ENCODE measurements at regions not wholly inside any gene's neighbourhood (a gene's known extent, or its start where the extent isn't known, plus 50 kb on each side); places are given as distances from the start of the nearest gene placed in this dataset.
"Not testable (repeated sequence)": the region's sequence is repeated elsewhere in the genome, so short reads cannot be mapped to it uniquely, and the experiment has no call there.

- Histone ChIP-seq H3K4me3 (no peak overlapping the region), H3K36me3 (no peaks in the 10 kb centered on the region), H3K27me3 (peaks cover 0 to 11% (median 1%) of the 10 kb centered on the region in 4 donors), H3K27ac (no peak overlapping the region), H3K9me3 (no peaks in the 10 kb centered on the region), H3K4me1 (peaks cover 0 to 22% (median 9%) of the 10 kb centered on the region in 3 donors)
- no peak for DNase-seq
- TF ChIP-seq CTCF (IDR thresholded peaks at IDR 0.05) (no peak), POLR2A (IDR thresholded peaks at IDR 0.05) (no peak)
- intact Hi-C loops (cut with DNase I), result no loop called here
- 34 to 40% methylated on average over 7 to 14 of the region's 14 CpGs for WGBS, 2 donors
These were observed 476.3 kb upstream of the CADM1 start for GRCh38 chr11:115980337-115981103.

- no peaks in the 10 kb centered on the region for H3K9me3 ChIP-seq
- no peak overlapping the region for H3K27ac ChIP-seq
- no peak for DNase-seq
- intact Hi-C loops (cut with DNase I), result no loop called here
- peaks cover 0 to 14% (median 0%) of the 10 kb centered on the region in 3 donors for H3K4me1 ChIP-seq
- TF ChIP-seq CTCF (IDR thresholded peaks at IDR 0.05) (no peak), POLR2A (IDR thresholded peaks at IDR 0.05) (no peak)
- peaks cover 0 to 19% (median 1%) of the 10 kb centered on the region in 4 donors for H3K27me3 ChIP-seq
- H3K36me3 ChIP-seq, result no peaks in the 10 kb centered on the region
- H3K4me3 ChIP-seq, result no peak overlapping the region
- 25% methylated on average over 1 of the region's 1 CpG; no CpG with 5 or more reads in 1 of the 2 donors for WGBS, 2 donors
These were observed 470.5 kb upstream of the CADM1 start for GRCh38 chr11:115974703-115975102.

- intact Hi-C loops (cut with DNase I); H3K27ac ChIP-seq; H3K36me3 ChIP-seq; H3K4me3 ChIP-seq; H3K9me3 ChIP-seq; DNase-seq; H3K27me3 ChIP-seq: not testable (repeated sequence)
- WGBS, 2 donors, result 36 to 83% methylated on average over 1 to 6 of the region's 9 CpGs
- H3K4me1 ChIP-seq, result peaks cover 0 to 12% (median 0%) of the 10 kb centered on the region in 3 donors
These were observed 463.0 kb upstream of the CADM1 start for GRCh38 chr11:115967203-115967602.

GRCh38 chr11:115965767-115966504, 461.7 kb upstream of the CADM1 start:
- no peak overlapping the region for H3K27ac ChIP-seq

GRCh38 chr11:115964091-115964490, 459.9 kb upstream of the CADM1 start:
- Histone ChIP-seq H3K9me3 (no peaks in the 10 kb centered on the region), H3K4me3 (no peak overlapping the region), H3K4me1 (peaks cover 0 to 27% (median 0%) of the 10 kb centered on the region in 3 donors), H3K27me3 (peaks cover 0 to 24% (median 0%) of the 10 kb centered on the region in 4 donors), H3K36me3 (no peaks in the 10 kb centered on the region), H3K27ac (no peak overlapping the region)
- WGBS, 2 donors, result 51 to 54% methylated on average over 2 of the region's 2 CpGs
- TF ChIP-seq CTCF (IDR thresholded peaks at IDR 0.05) (no peak), POLR2A (IDR thresholded peaks at IDR 0.05) (no peak)
- DNase-seq, result no peak
- intact Hi-C loops (cut with DNase I), result no loop called here

More at GRCh38 chr11:115965767-115966504, 461.7 kb upstream of the CADM1 start:
- intact Hi-C loops (cut with DNase I), result no loop called here
- no peaks in the 10 kb centered on the region for H3K36me3 ChIP-seq
- WGBS, 2 donors, result 68 to 76% methylated on average over 10 to 11 of the region's 13 CpGs
- H3K4me1 ChIP-seq, result peaks cover 0 to 22% (median 0%) of the 10 kb centered on the region in 3 donors
- H3K9me3 ChIP-seq, result no peaks in the 10 kb centered on the region
- no peak overlapping the region for H3K4me3 ChIP-seq
- DNase-seq, result no peak
- no peak for TF ChIP-seq CTCF (IDR thresholded peaks at IDR 0.05)
- no peak for TF ChIP-seq POLR2A (IDR thresholded peaks at IDR 0.05)
- H3K27me3 ChIP-seq, result peaks cover 0 to 19% (median 0%) of the 10 kb centered on the region in 4 donors

Data from esophagus squamous epithelium (tissue), 5 donors.